ENCODE measurements at regions not wholly inside any gene's neighbourhood (a gene's known extent, or its start where the extent isn't known, plus 50 kb on each side); places are given as distances from the start of the nearest gene placed in this dataset.
"Not testable (repeated sequence)": the region's sequence is repeated elsewhere in the genome, so short reads cannot be mapped to it uniquely, and the experiment has no call there.

GRCh38 chr7:143700759-143701699 lies 56.5 kb downstream of the CTAGE6 start:
- not testable (repeated sequence) for TF ChIP-seq MXI1 (IDR thresholded peaks at IDR 0.05; ENCODE audit: borderline replicate concordance, low read depth, low read length); CTCF (conservative IDR thresholded peaks at IDR 0.05; ENCODE audit: low read depth, low read length); ELK1 (IDR thresholded peaks at IDR 0.05; ENCODE audit: borderline replicate concordance, low read depth, low read length); MAZ (IDR thresholded peaks at IDR 0.05; ENCODE audit: borderline replicate concordance, low read depth, low read length)

Measured in IMR-90 (cell line).